ENCODE measurements at regions not wholly inside any gene's neighbourhood (a gene's known extent, or its start where the extent isn't known, plus 50 kb on each side); places are given as distances from the start of the nearest gene placed in this dataset.

GRCh38 chr7:123343611-123344010 is 143.8 kb upstream of the SLC13A1 start:
- DNase-seq (ENCODE audit: low spot score), result no peak
- Histone ChIP-seq H3K4me3 (ENCODE audit: low read depth in 1 of 3, low read length in 3 of 3) (no peak overlapping the region), H3K9ac (ENCODE audit: low read depth in 1 of 2, low read length in 2 of 2) (no peak overlapping the region), H3K27ac (ENCODE audit: low read depth in 1 of 2, low read length in 2 of 2) (no peak overlapping the region), H3K9me3 (ENCODE audit: control insufficient read depth in 4 of 4, low read length in 3 of 4) (no peaks in the 10 kb centered on the region), H3K27me3 (ENCODE audit: control insufficient read depth in 4 of 4, insufficient read depth in 4 of 4, low read length in 3 of 4) (no peaks in the 10 kb centered on the region), H3K4me1 (ENCODE audit: control insufficient read depth in 4 of 4, insufficient read depth in 4 of 4, low read length in 3 of 4) (no peaks in the 10 kb centered on the region), H3K36me3 (ENCODE audit: control insufficient read depth in 4 of 4, insufficient read depth in 3 of 4, low read depth in 1 of 4, low read length in 3 of 4) (no peaks in the 10 kb centered on the region)
- TF ChIP-seq YY1 (IDR thresholded peaks at IDR 0.05), result no peak
- TF ChIP-seq, protein P1, sequence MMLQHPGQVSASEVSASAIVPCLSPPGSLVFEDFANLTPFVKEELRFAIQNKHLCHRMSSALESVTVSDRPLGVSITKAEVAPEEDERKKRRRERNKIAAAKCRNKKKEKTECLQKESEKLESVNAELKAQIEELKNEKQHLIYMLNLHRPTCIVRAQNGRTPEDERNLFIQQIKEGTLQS (IDR thresholded peaks at IDR 0.05), result no peak
- TF ChIP-seq ZBTB33 (IDR thresholded peaks at IDR 0.05), result no peak
- TF ChIP-seq HNF4A (conservative IDR thresholded peaks at IDR 0.05), result no peak
- TF ChIP-seq REST (IDR thresholded peaks at IDR 0.05), result no peak
- TF ChIP-seq, protein P2, sequence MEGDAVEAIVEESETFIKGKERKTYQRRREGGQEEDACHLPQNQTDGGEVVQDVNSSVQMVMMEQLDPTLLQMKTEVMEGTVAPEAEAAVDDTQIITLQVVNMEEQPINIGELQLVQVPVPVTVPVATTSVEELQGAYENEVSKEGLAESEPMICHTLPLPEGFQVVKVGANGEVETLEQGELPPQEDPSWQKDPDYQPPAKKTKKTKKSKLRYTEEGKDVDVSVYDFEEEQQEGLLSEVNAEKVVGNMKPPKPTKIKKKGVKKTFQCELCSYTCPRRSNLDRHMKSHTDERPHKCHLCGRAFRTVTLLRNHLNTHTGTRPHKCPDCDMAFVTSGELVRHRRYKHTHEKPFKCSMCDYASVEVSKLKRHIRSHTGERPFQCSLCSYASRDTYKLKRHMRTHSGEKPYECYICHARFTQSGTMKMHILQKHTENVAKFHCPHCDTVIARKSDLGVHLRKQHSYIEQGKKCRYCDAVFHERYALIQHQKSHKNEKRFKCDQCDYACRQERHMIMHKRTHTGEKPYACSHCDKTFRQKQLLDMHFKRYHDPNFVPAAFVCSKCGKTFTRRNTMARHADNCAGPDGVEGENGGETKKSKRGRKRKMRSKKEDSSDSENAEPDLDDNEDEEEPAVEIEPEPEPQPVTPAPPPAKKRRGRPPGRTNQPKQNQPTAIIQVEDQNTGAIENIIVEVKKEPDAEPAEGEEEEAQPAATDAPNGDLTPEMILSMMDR (IDR thresholded peaks at IDR 0.05; ENCODE audit: low read depth, low read length, missing input control), result no peak
- TF ChIP-seq RXRA (IDR thresholded peaks at IDR 0.05), result no peak
- no peak for TF ChIP-seq NR2F2 (IDR thresholded peaks at IDR 0.05)
- TF ChIP-seq FOXA2 (IDR thresholded peaks at IDR 0.05), result no peak
- no peak for TF ChIP-seq GABPA (IDR thresholded peaks at IDR 0.05 in 1 of 2, conservative IDR thresholded peaks at IDR 0.05 in 1 of 2)
- no peak for TF ChIP-seq SP1 (IDR thresholded peaks at IDR 0.05)
- 91% methylated on average over 1 of the region's 1 CpG for WGBS

GRCh38 chr7:123341102-123341501 is 141.3 kb upstream of the SLC13A1 start:
- 78% methylated on average over 1 of the region's 1 CpG for WGBS
- no peak overlapping the region for H3K27ac ChIP-seq (ENCODE audit: low read depth in 1 of 2, low read length in 2 of 2)
- DNase-seq (ENCODE audit: low spot score), result no peak
- H3K36me3 ChIP-seq (ENCODE audit: control insufficient read depth in 4 of 4, insufficient read depth in 3 of 4, low read depth in 1 of 4, low read length in 3 of 4), result no peaks in the 10 kb centered on the region
- H3K4me1 ChIP-seq (ENCODE audit: control insufficient read depth in 4 of 4, insufficient read depth in 4 of 4, low read length in 3 of 4), result no peaks in the 10 kb centered on the region
- no peaks in the 10 kb centered on the region for H3K9me3 ChIP-seq (ENCODE audit: control insufficient read depth in 4 of 4, low read length in 3 of 4)
- H3K9ac ChIP-seq (ENCODE audit: low read depth in 1 of 2, low read length in 2 of 2), result no peak overlapping the region
- H3K4me3 ChIP-seq (ENCODE audit: low read depth in 1 of 3, low read length in 3 of 3), result no peak overlapping the region
- no peaks in the 10 kb centered on the region for H3K27me3 ChIP-seq (ENCODE audit: control insufficient read depth in 4 of 4, insufficient read depth in 4 of 4, low read length in 3 of 4)
- TF ChIP-seq ZBTB33 (IDR thresholded peaks at IDR 0.05) (no peak), TAF1 (conservative IDR thresholded peaks at IDR 0.05) (no peak), EGR1 (IDR thresholded peaks at IDR 0.05; ENCODE audit: low read depth in 2 of 2) (no peak), RAD21 (IDR thresholded peaks at IDR 0.05) (no peak), YY1 (IDR thresholded peaks at IDR 0.05) (no peak), SP1 (IDR thresholded peaks at IDR 0.05) (no peak), RXRA (IDR thresholded peaks at IDR 0.05) (no peak), MAX (IDR thresholded peaks at IDR 0.05) (no peak), FOXA2 (IDR thresholded peaks at IDR 0.05) (no peak), FOXA1 (IDR thresholded peaks at IDR 0.05) (no peak), REST (IDR thresholded peaks at IDR 0.05) (no peak)
- TF ChIP-seq, protein P1 (IDR thresholded peaks at IDR 0.05), result no peak

Measured in liver (tissue), 8 donors.